Inflammatory macrophage treated with lipopolysaccharide for 4 hours (primary cell): ENCODE measurements at regions not wholly inside any gene's neighbourhood (a gene's known extent, or its start where the extent isn't known, plus 50 kb on each side); places are given as distances from the start of the nearest gene placed in this dataset.

Experiments used
- DNase-seq: peaks from one replicate; pipeline ENCODE4 v3.0.0-alpha.2; 2020

GRCh38 chr10:8437896-8438295 is 383.4 kb downstream of the GATA3 start:
- DNase-seq = no peak

GRCh38 chr10:8438603-8439002 is 384.1 kb downstream of the GATA3 start:
- no peak for DNase-seq

- no peak for DNase-seq
Measured at GRCh38 chr10:8439040-8439439, 384.6 kb downstream of the GATA3 start.

- DNase-seq = no peak
Measured at GRCh38 chr10:8444630-8445029, 390.1 kb downstream of the GATA3 start.

- DNase-seq = no peak
Measured at GRCh38 chr10:8445353-8445752, 390.9 kb downstream of the GATA3 start.

- no peak for DNase-seq
Measured at GRCh38 chr10:8449909-8450308, 395.4 kb downstream of the GATA3 start.

GRCh38 chr10:8453587-8453986 is 399.1 kb downstream of the GATA3 start:
- no peak for DNase-seq

- no peak for DNase-seq
Measured at GRCh38 chr10:8454357-8454756, 399.9 kb downstream of the GATA3 start.

GRCh38 chr10:8455181-8455580 is 400.7 kb downstream of the GATA3 start:
- no peak for DNase-seq

- no peak for DNase-seq
Measured at GRCh38 chr10:8456386-8456785, 401.9 kb downstream of the GATA3 start.

- DNase-seq = no peak
Measured at GRCh38 chr10:8460626-8461025, 406.1 kb downstream of the GATA3 start.

GRCh38 chr10:8462565-8462964 is 408.1 kb downstream of the GATA3 start:
- no peak for DNase-seq

GRCh38 chr10:8463853-8464252 is 409.4 kb downstream of the GATA3 start:
- no peak for DNase-seq

- no peak for DNase-seq
Measured at GRCh38 chr10:8468477-8468876, 414.0 kb downstream of the GATA3 start.

GRCh38 chr10:8473205-8473604 is 418.7 kb downstream of the GATA3 start:
- no peak for DNase-seq

- no peak for DNase-seq
Measured at GRCh38 chr10:8477300-8477699, 422.8 kb downstream of the GATA3 start.

GRCh38 chr10:8481718-8482504 is 427.4 kb downstream of the GATA3 start:
- DNase-seq = no peak

- DNase-seq = no peak
Measured at GRCh38 chr10:8485032-8485431, 430.5 kb downstream of the GATA3 start.

- DNase-seq = no peak
Measured at GRCh38 chr10:8487346-8487745, 432.9 kb downstream of the GATA3 start.

GRCh38 chr10:8489232-8489631 is 434.7 kb downstream of the GATA3 start:
- no peak for DNase-seq

- no peak for DNase-seq
Measured at GRCh38 chr10:8489823-8490222, 435.3 kb downstream of the GATA3 start.

GRCh38 chr10:8498290-8498689 is 443.8 kb downstream of the GATA3 start:
- DNase-seq = no peak

- no peak for DNase-seq
Measured at GRCh38 chr10:8498881-8499280, 444.4 kb downstream of the GATA3 start.

GRCh38 chr10:8499312-8499711 is 444.8 kb downstream of the GATA3 start:
- DNase-seq = no peak

GRCh38 chr10:8499752-8500390 is 445.4 kb downstream of the GATA3 start:
- no peak for DNase-seq
